GM20000 (cell line): ENCODE measurements at regions not wholly inside any gene's neighbourhood (a gene's known extent, or its start where the extent isn't known, plus 50 kb on each side); places are given as distances from the start of the nearest gene placed in this dataset.

ENCODE experiments used
- DNase-seq: peaks from one replicate; pipeline ENCODE4 v3.0.0; 2012; ENCODE audit warnings: low spot score
- CTCF ChIP-seq: IDR thresholded peaks from 2 replicates; pipeline ENCODE4 v1.5.1; 2012; ENCODE audit warnings: mild to moderate bottlenecking, control low read depth; ENCODE audit errors: extremely low read depth, missing control alignments

- no peak for DNase-seq
- TF ChIP-seq CTCF, result no peak
These were observed 335.9 kb upstream of the ISL1 start for GRCh38 chr5:51047369-51047768.

- no peak for DNase-seq
- TF ChIP-seq CTCF, result no peak
These were observed 329.9 kb upstream of the ISL1 start for GRCh38 chr5:51053361-51053760.

- DNase-seq, result no peak
These were observed 322.3 kb upstream of the ISL1 start for GRCh38 chr5:51060953-51061352.

GRCh38 chr5:51072937-51073336 is 310.3 kb upstream of the ISL1 start:
- DNase-seq, result no peak
- TF ChIP-seq CTCF, result no peak

More at GRCh38 chr5:51060953-51061352, 322.3 kb upstream of the ISL1 start:
- no peak for TF ChIP-seq CTCF

GRCh38 chr5:51082741-51083140 is 300.5 kb upstream of the ISL1 start:
- no peak for DNase-seq
- no peak for TF ChIP-seq CTCF

GRCh38 chr5:51091816-51092215 is 291.4 kb upstream of the ISL1 start:
- TF ChIP-seq CTCF, result no peak
- DNase-seq, result no peak

- DNase-seq, result no peak
These were observed 287.8 kb upstream of the ISL1 start for GRCh38 chr5:51095486-51095885.

More at GRCh38 chr5:51095486-51095885, 287.8 kb upstream of the ISL1 start:
- no peak for TF ChIP-seq CTCF
